NCI-H82 treated with DMSO at 0.1 percent for 48 hours (cell line): ENCODE measurements at regions not wholly inside any gene's neighbourhood (a gene's known extent, or its start where the extent isn't known, plus 50 kb on each side); places are given as distances from the start of the nearest gene placed in this dataset.

Source experiments
- DNase-seq: peaks from one replicate; lab custom pipeline; 2025; ENCODE audit not compliant: unreplicated experiment; lab: John Stamatoyannopoulos, UW

- no peak for DNase-seq
These were observed 108.9 kb upstream of the FAM20C start for GRCh38 chr7:83441-83840.

GRCh38 chr7:83861-84632 lies 108.3 kb upstream of the FAM20C start:
- DNase-seq = no peak

GRCh38 chr7:84633-85020 lies 107.7 kb upstream of the FAM20C start:
- no peak for DNase-seq

GRCh38 chr7:85074-85882 lies 107.1 kb upstream of the FAM20C start:
- DNase-seq = no peak

- DNase-seq = no peak
These were observed 106.4 kb upstream of the FAM20C start for GRCh38 chr7:85883-86515.

- no peak for DNase-seq
These were observed 105.7 kb upstream of the FAM20C start for GRCh38 chr7:86629-87028.

- no peak for DNase-seq
These were observed 105.3 kb upstream of the FAM20C start for GRCh38 chr7:87047-87446.

- no peak for DNase-seq
These were observed 104.7 kb upstream of the FAM20C start for GRCh38 chr7:87671-88070.

GRCh38 chr7:88095-88926 lies 104.1 kb upstream of the FAM20C start:
- peak; percentile 15 for DNase-seq

- no peak for DNase-seq
These were observed 103.5 kb upstream of the FAM20C start for GRCh38 chr7:88927-89231.

- DNase-seq = peak; percentile 5
These were observed 102.9 kb upstream of the FAM20C start for GRCh38 chr7:89232-90019.

- DNase-seq = peak; percentile 30
These were observed 102.0 kb upstream of the FAM20C start for GRCh38 chr7:90111-91063.

GRCh38 chr7:91396-92175 lies 100.8 kb upstream of the FAM20C start:
- DNase-seq = no peak

- DNase-seq = peak; percentile 95
These were observed 100.1 kb upstream of the FAM20C start for GRCh38 chr7:92231-92674.

GRCh38 chr7:92888-93672 lies 99.3 kb upstream of the FAM20C start:
- DNase-seq = no peak

GRCh38 chr7:94251-94801 lies 98.0 kb upstream of the FAM20C start:
- DNase-seq = no peak

- DNase-seq = no peak
These were observed 97.0 kb upstream of the FAM20C start for GRCh38 chr7:95180-95862.
